MM.1S (cell line): ENCODE measurements at regions not wholly inside any gene's neighbourhood (a gene's known extent, or its start where the extent isn't known, plus 50 kb on each side); places are given as distances from the start of the nearest gene placed in this dataset.

ENCODE experiments used
- DNase-seq: peaks from one replicate; pipeline ENCODE4 v3.0.0-alpha.2; 2015
- H2AFZ ChIP-seq: fragments of 300-600 bp; sonication (generic); 2 replicates; pipeline ENCODE4 v1.6.0; 2016; ENCODE audit warnings: antibody characterized with exemption, low read length
- H3F3A ChIP-seq: fragments of 300-600 bp; sonication (generic); 2 replicates; pipeline ENCODE4 v1.6.1; 2016; ENCODE audit warnings: mild to moderate bottlenecking, antibody characterized with exemption, low read length, moderate library complexity, mixed read lengths; ENCODE audit not compliant: insufficient read depth
- H3K27ac ChIP-seq: fragments of 300-600 bp; sonication (generic); 2 replicates; pipeline ENCODE4 v1.5.1; 2016; ENCODE audit warnings: mild to moderate bottlenecking, low read length
- H3K27me3 ChIP-seq: fragments of 300-600 bp; sonication (generic); replicated peaks from 2 replicates; pipeline ENCODE4 v1.6.0; 2016; ENCODE audit warnings: low read length; ENCODE audit not compliant: insufficient read depth
- H3K36me3 ChIP-seq: fragments of 300-600 bp; sonication (generic); replicated peaks from 2 replicates; pipeline ENCODE4 v1.6.1; 2016; ENCODE audit warnings: mild to moderate bottlenecking, low read length, mixed read lengths; ENCODE audit not compliant: insufficient read depth
- H3K4me1 ChIP-seq: fragments of 300-600 bp; sonication (generic); 2 replicates; pipeline ENCODE4 v1.6.1; 2016; ENCODE audit warnings: low read length, mixed read lengths
- H3K4me2 ChIP-seq: fragments of 300-600 bp; sonication (generic); 2 replicates; pipeline ENCODE4 v1.6.0; 2016; ENCODE audit warnings: low read depth, low read length
- H3K4me3 ChIP-seq: fragments of 300-600 bp; sonication (generic); 2 replicates; pipeline ENCODE4 v1.5.1; 2016; ENCODE audit warnings: low read length, mixed read lengths
- H3K79me2 ChIP-seq: fragments of 300-600 bp; sonication (generic); 2 replicates; pipeline ENCODE4 v1.6.1; 2016; ENCODE audit warnings: mixed run types, low read length, mixed read lengths
- H3K9ac ChIP-seq: fragments of 300-600 bp; sonication (generic); 2 replicates; pipeline ENCODE4 v1.6.1; 2016; ENCODE audit warnings: low read length, mixed read lengths
- H3K9me2 ChIP-seq: fragments of 300-600 bp; sonication (generic); replicated peaks from 2 replicates; pipeline ENCODE4 v1.6.1; 2016; ENCODE audit warnings: mild to moderate bottlenecking, low read length, mixed read lengths; ENCODE audit not compliant: insufficient read depth
- H3K9me3 ChIP-seq: fragments of 300-600 bp; sonication (generic); replicated peaks from 2 replicates; pipeline ENCODE4 v1.6.1; 2016; ENCODE audit warnings: mild to moderate bottlenecking, low read length, mixed read lengths; ENCODE audit not compliant: insufficient read depth
- H4K20me1 ChIP-seq: fragments of 300-600 bp; sonication (generic); 2 replicates; pipeline ENCODE4 v1.6.1; 2016; ENCODE audit warnings: mild to moderate bottlenecking, low read length, moderate library complexity, mixed read lengths; ENCODE audit not compliant: insufficient read depth
- CTCF ChIP-seq: fragments of 300-600 bp; sonication (generic); IDR thresholded peaks from 2 replicates; pipeline ENCODE4 v1.5.1; 2016; ENCODE audit warnings: antibody characterized with exemption, low read length, mixed read lengths
- EZH2 ChIP-seq: fragments of 300-600 bp; sonication (generic); optimal IDR thresholded peaks from 2 replicates; pipeline ENCODE3; 2017; ENCODE audit warnings: low read depth, mild to moderate bottlenecking, antibody characterized with exemption, low read length, mixed read lengths
- EZH2phosphoT487 ChIP-seq: fragments of 300-600 bp; sonication (generic); IDR thresholded peaks from 2 replicates; pipeline ENCODE4 v1.6.1; 2018; ENCODE audit warnings: antibody characterized with exemption, low read length

DNA sequence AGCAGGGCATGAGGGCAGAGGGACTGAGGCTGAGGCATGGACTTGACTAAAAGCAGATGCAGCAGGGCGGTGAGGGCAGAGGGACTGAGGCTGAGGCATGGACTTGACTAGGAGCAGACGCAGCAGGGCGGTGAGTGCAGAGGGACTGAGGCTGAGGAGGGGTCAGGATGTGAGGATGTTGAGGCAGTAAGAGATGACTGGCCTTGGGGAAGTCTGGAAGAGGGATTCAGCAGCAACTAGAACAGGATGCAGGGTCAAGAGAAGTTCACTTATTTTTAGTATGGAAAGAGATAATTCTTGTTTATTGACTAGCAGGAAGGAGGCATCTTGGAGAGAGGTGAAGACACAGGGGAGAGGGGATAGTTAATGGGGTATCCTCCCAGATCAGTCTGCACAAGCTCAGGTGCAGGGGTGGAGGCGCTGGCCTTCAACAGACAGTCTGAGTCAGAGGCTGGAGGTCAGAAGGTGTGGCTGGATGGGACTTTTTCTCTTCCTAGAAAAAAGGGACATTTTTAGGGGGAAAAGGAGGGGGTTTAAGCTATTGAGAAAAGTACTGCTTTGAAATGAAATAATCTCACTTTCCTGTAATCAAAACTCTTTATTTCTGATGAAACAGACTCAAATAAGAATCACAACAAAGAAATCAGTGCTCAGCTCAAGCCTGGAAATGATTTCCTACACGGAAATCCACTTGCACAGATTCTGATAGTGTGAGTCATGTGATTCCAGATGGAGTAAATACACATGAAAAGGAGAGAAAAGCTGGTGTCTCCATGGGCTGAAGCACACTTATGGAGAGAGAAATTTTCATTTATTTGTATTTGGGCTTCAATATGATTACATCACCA is 130.9 kb downstream of the PALM2AKAP2 start:
- no peak overlapping the region for H3K4me2 ChIP-seq

DNA sequence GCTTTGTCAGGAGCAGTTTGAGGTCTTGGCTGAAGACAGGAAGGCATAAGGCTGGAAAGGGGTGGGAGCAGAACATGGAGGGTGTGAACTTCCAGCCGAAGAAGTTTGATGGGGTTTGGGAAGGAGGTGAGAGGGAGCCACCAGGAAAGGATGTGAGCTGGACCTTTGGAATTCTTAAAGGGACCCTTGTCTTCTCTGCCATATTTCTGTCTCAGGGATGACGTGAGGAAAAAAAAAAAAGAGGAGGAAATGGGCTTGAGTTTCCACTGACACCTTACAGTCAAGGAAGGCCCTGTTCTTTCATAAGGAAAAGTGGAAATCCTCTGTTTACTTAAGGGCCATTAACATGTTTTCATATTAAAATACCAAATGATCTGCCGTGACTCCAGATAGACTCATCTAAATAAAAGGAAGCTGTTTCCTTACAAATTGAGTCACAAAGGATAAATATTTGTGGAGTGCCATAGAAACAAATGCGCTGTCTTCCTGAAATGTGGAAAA is 132.1 kb downstream of the PALM2AKAP2 start:
- no peaks in the 10 kb centered on the region for H3K9me2 ChIP-seq
- no peaks in the 10 kb centered on the region for H4K20me1 ChIP-seq
- peaks cover 19% of the 10 kb centered on the region for H3F3A ChIP-seq
- no peak overlapping the region for H3K9ac ChIP-seq
- H3K79me2 ChIP-seq = peaks cover 4% of the 10 kb centered on the region; the same call in 1 of the 2 replicates
- no peak overlapping the region for H2AFZ ChIP-seq
- no peak overlapping the region for H3K27ac ChIP-seq
- no peak overlapping the region for H3K4me2 ChIP-seq
- no peaks in the 10 kb centered on the region for H3K9me3 ChIP-seq
- H3K4me3 ChIP-seq = no peak overlapping the region
- no peak for DNase-seq
- peaks cover 66% of the 10 kb centered on the region for H3K4me1 ChIP-seq
- no peak for TF ChIP-seq EZH2phosphoT487
- TF ChIP-seq CTCF = no peak
- TF ChIP-seq EZH2 = no peak
- H3K36me3 ChIP-seq = no peaks in the 10 kb centered on the region
- H3K27me3 ChIP-seq = no peaks in the 10 kb centered on the region

More for the DNA sequence above, 130.9 kb downstream of the PALM2AKAP2 start:
- Histone ChIP-seq H3K27ac (no peak overlapping the region), H3K4me1 (peaks cover 63% of the 10 kb centered on the region), H3F3A (peaks cover 19% of the 10 kb centered on the region; the same call in 1 of the 2 replicates), H3K36me3 (no peaks in the 10 kb centered on the region), H2AFZ (no peak overlapping the region), H3K9me2 (no peaks in the 10 kb centered on the region), H3K27me3 (no peaks in the 10 kb centered on the region), H3K9me3 (no peaks in the 10 kb centered on the region), H3K79me2 (no peaks in the 10 kb centered on the region), H3K4me3 (no peak overlapping the region), H3K9ac (no peak overlapping the region), H4K20me1 (no peaks in the 10 kb centered on the region)
- no peak for TF ChIP-seq EZH2phosphoT487
- no peak for DNase-seq

- H3F3A ChIP-seq = peaks cover 23% of the 10 kb centered on the region
- H3K9ac ChIP-seq = no peak overlapping the region
- no peaks in the 10 kb centered on the region for H3K9me3 ChIP-seq
- peak; percentile 64 for DNase-seq
- H3K27ac ChIP-seq = peak overlapping the region; percentile 51
- H4K20me1 ChIP-seq = no peaks in the 10 kb centered on the region
- H3K9me2 ChIP-seq = no peaks in the 10 kb centered on the region
- peaks cover 4% of the 10 kb centered on the region; the same call in 1 of the 2 replicates for H3K79me2 ChIP-seq
- no peaks in the 10 kb centered on the region for H3K27me3 ChIP-seq
- TF ChIP-seq CTCF (no peak), EZH2phosphoT487 (no peak), EZH2 (no peak)
- peak overlapping the region; percentile 62 for H3K4me2 ChIP-seq
- H2AFZ ChIP-seq = peak overlapping the region; percentile 65
- 0 out of 2 replicates have a peak overlapping the region, but pooled peaks have one; percentile 3 for H3K4me3 ChIP-seq
- no peaks in the 10 kb centered on the region for H3K36me3 ChIP-seq
- H3K4me1 ChIP-seq = peaks cover 66% of the 10 kb centered on the region
Observed at GRCh38 chr9:109912726-109913460, 132.9 kb downstream of the PALM2AKAP2 start.
